ENCODE measurements at regions not wholly inside any gene's neighbourhood (a gene's known extent, or its start where the extent isn't known, plus 50 kb on each side); places are given as distances from the start of the nearest gene placed in this dataset.

- TF ChIP-seq, protein P1, sequence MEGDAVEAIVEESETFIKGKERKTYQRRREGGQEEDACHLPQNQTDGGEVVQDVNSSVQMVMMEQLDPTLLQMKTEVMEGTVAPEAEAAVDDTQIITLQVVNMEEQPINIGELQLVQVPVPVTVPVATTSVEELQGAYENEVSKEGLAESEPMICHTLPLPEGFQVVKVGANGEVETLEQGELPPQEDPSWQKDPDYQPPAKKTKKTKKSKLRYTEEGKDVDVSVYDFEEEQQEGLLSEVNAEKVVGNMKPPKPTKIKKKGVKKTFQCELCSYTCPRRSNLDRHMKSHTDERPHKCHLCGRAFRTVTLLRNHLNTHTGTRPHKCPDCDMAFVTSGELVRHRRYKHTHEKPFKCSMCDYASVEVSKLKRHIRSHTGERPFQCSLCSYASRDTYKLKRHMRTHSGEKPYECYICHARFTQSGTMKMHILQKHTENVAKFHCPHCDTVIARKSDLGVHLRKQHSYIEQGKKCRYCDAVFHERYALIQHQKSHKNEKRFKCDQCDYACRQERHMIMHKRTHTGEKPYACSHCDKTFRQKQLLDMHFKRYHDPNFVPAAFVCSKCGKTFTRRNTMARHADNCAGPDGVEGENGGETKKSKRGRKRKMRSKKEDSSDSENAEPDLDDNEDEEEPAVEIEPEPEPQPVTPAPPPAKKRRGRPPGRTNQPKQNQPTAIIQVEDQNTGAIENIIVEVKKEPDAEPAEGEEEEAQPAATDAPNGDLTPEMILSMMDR (IDR thresholded peaks at IDR 0.05; ENCODE audit: low read depth, low read length), result no peak
- no peak for TF ChIP-seq EZH2phosphoT487 (IDR thresholded peaks at IDR 0.05; ENCODE audit: low read depth)
Measured at GRCh38 chr6:150672800-150673199, 73.1 kb downstream of the PLEKHG1 start.
